Myocyte (in vitro differentiated cells): ENCODE measurements at regions not wholly inside any gene's neighbourhood (a gene's known extent, or its start where the extent isn't known, plus 50 kb on each side); places are given as distances from the start of the nearest gene placed in this dataset.
A peak's percentile ranks its signal among the peaks of the same experiment; 100 is the strongest.

Source experiments
- DNase-seq: peaks from one replicate; pipeline ENCODE4 v3.0.0-alpha.2; 2012; ENCODE audit warnings: low read depth

GRCh38 chr3:194536871-194537637, 50.3 kb upstream of the ATP13A3 start:
- DNase-seq, result peak; percentile 60
